Keratinocyte (primary cell): ENCODE measurements at regions not wholly inside any gene's neighbourhood (a gene's known extent, or its start where the extent isn't known, plus 50 kb on each side); places are given as distances from the start of the nearest gene placed in this dataset.

Experiments used
- CTCF ChIP-seq, 3 experiments: IDR thresholded peaks in 1 of 3; conservative IDR thresholded peaks in 1 of 3; optimal IDR thresholded peaks in 1 of 3; 2 replicates in 2 of 3; 3 replicates in 1 of 3; pipeline versions ENCODE3 to v1.5.1; 2011; ENCODE audit warnings: low read length in 3 of 3, mild to moderate bottlenecking in 3 of 3, moderate library complexity in 2 of 3, control low read depth in 1 of 3, inconsistent platforms in 1 of 3; ENCODE audit not compliant: insufficient read depth in 2 of 3; ENCODE audit errors: extremely low read depth in 1 of 3
- EZH2 ChIP-seq: IDR thresholded peaks from one replicate; pipeline ENCODE4 v1.6.1; 2012; ENCODE audit warnings: inconsistent platforms, mild to moderate bottlenecking, low read length, moderate library complexity

DNA sequence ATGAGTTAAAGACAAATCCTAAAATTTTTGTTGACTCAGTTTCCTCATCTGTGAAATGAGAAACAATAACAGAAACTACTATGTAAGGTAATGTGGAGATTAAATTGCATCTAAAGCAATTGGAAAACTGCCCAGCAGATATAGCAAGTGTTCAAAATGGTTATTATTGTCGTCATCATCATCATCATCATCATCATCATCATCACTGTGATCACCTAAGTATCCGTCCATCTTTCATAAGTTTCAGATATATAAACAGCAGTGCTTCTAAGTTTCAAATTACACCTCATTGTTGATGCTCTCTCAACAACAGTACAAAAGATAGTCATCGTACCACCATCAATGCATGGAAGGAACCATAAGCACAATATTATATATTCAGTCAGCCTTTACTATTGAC, 379.9 kb downstream of the PDGFC start:
- no peak for TF ChIP-seq CTCF (optimal IDR thresholded peaks at IDR 0.05 in 1 of 3, IDR thresholded peaks at IDR 0.05 in 1 of 3, conservative IDR thresholded peaks at IDR 0.05 in 1 of 3; ENCODE audit: extremely low read depth in 1 of 3, insufficient read depth in 2 of 3, low read length in 3 of 3)
- TF ChIP-seq EZH2: no peak
